NCI-H345 treated with DMSO at 0.1 percent for 48 hours (cell line): ENCODE measurements at regions not wholly inside any gene's neighbourhood (a gene's known extent, or its start where the extent isn't known, plus 50 kb on each side); places are given as distances from the start of the nearest gene placed in this dataset.

Experiments
- DNase-seq: peaks from one replicate; lab custom pipeline; 2025; ENCODE audit not compliant: unreplicated experiment; lab: John Stamatoyannopoulos, UW

GRCh38 chr4:188197566-188197965 lies 58.3 kb downstream of the TRIML1 start:
- DNase-seq = no peak

GRCh38 chr4:188198982-188199792 lies 59.9 kb downstream of the TRIML1 start:
- no peak for DNase-seq

- DNase-seq = no peak
These were observed 62.6 kb downstream of the TRIML1 start for GRCh38 chr4:188201851-188202250.

GRCh38 chr4:188206783-188207182 lies 67.5 kb downstream of the TRIML1 start:
- DNase-seq = no peak

GRCh38 chr4:188214861-188215260 lies 75.6 kb downstream of the TRIML1 start:
- no peak for DNase-seq

GRCh38 chr4:188218392-188218791 lies 79.2 kb downstream of the TRIML1 start:
- no peak for DNase-seq

GRCh38 chr4:188220006-188220405 lies 80.8 kb downstream of the TRIML1 start:
- no peak for DNase-seq

- no peak for DNase-seq
These were observed 81.8 kb downstream of the TRIML1 start for GRCh38 chr4:188221090-188221489.

GRCh38 chr4:188228279-188228678 lies 89.0 kb downstream of the TRIML1 start:
- DNase-seq = no peak

GRCh38 chr4:188232428-188232827 lies 93.2 kb downstream of the TRIML1 start:
- DNase-seq = no peak

GRCh38 chr4:188242041-188242440 lies 102.8 kb downstream of the TRIML1 start:
- DNase-seq = no peak

GRCh38 chr4:188245651-188246050 lies 106.4 kb downstream of the TRIML1 start:
- no peak for DNase-seq

GRCh38 chr4:188246488-188246887 lies 107.2 kb downstream of the TRIML1 start:
- no peak for DNase-seq

- no peak for DNase-seq
These were observed 115.0 kb downstream of the TRIML1 start for GRCh38 chr4:188254211-188254610.

GRCh38 chr4:188262464-188262863 lies 123.2 kb downstream of the TRIML1 start:
- no peak for DNase-seq

- no peak for DNase-seq
These were observed 124.1 kb downstream of the TRIML1 start for GRCh38 chr4:188263321-188263720.

- no peak for DNase-seq
These were observed 127.1 kb downstream of the TRIML1 start for GRCh38 chr4:188266386-188266785.

GRCh38 chr4:188268131-188268908 lies 129.1 kb downstream of the TRIML1 start:
- no peak for DNase-seq

- no peak for DNase-seq
These were observed 131.2 kb downstream of the TRIML1 start for GRCh38 chr4:188270273-188271069.

GRCh38 chr4:188275686-188276085 lies 136.4 kb downstream of the TRIML1 start:
- no peak for DNase-seq

- no peak for DNase-seq
These were observed 139.9 kb downstream of the TRIML1 start for GRCh38 chr4:188279184-188279583.
